ENCODE measurements at regions not wholly inside any gene's neighbourhood (a gene's known extent, or its start where the extent isn't known, plus 50 kb on each side); places are given as distances from the start of the nearest gene placed in this dataset.

GRCh38 chr9:38335686-38336085 is 56.8 kb upstream of the ALDH1B1 start:
- no peak for TF ChIP-seq POLR2AphosphoS5 (IDR thresholded peaks at IDR 0.05; ENCODE audit: low read depth, low read length)
- no peak for TF ChIP-seq PRDM4 (CRISPR knock-in tag; IDR thresholded peaks at IDR 0.05; ENCODE audit: borderline replicate concordance)
- no peak for TF ChIP-seq RFXAP (CRISPR knock-in tag; IDR thresholded peaks at IDR 0.05; ENCODE audit: borderline replicate concordance)
- TF ChIP-seq ZBTB2 (CRISPR knock-in tag; IDR thresholded peaks at IDR 0.05; ENCODE audit: low read depth) = no peak
- no peak for TF ChIP-seq ZNF784 (CRISPR knock-in tag; IDR thresholded peaks at IDR 0.05; ENCODE audit: borderline replicate concordance)
- TF ChIP-seq, protein P1, sequence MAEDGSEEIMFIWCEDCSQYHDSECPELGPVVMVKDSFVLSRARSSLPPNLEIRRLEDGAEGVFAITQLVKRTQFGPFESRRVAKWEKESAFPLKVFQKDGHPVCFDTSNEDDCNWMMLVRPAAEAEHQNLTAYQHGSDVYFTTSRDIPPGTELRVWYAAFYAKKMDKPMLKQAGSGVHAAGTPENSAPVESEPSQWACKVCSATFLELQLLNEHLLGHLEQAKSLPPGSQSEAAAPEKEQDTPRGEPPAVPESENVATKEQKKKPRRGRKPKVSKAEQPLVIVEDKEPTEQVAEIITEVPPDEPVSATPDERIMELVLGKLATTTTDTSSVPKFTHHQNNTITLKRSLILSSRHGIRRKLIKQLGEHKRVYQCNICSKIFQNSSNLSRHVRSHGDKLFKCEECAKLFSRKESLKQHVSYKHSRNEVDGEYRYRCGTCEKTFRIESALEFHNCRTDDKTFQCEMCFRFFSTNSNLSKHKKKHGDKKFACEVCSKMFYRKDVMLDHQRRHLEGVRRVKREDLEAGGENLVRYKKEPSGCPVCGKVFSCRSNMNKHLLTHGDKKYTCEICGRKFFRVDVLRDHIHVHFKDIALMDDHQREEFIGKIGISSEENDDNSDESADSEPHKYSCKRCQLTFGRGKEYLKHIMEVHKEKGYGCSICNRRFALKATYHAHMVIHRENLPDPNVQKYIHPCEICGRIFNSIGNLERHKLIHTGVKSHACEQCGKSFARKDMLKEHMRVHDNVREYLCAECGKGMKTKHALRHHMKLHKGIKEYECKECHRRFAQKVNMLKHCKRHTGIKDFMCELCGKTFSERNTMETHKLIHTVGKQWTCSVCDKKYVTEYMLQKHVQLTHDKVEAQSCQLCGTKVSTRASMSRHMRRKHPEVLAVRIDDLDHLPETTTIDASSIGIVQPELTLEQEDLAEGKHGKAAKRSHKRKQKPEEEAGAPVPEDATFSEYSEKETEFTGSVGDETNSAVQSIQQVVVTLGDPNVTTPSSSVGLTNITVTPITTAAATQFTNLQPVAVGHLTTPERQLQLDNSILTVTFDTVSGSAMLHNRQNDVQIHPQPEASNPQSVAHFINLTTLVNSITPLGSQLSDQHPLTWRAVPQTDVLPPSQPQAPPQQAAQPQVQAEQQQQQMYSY (CRISPR knock-in tag; IDR thresholded peaks at IDR 0.05) = no peak
- no peak for TF ChIP-seq MAZ (IDR thresholded peaks at IDR 0.05; ENCODE audit: borderline replicate concordance, low read depth, low read length)
- no peak for TF ChIP-seq MAZ (CRISPR knock-in tag; IDR thresholded peaks at IDR 0.05; ENCODE audit: low read depth)
- no peak for TF ChIP-seq ZNF800 (CRISPR knock-in tag; IDR thresholded peaks at IDR 0.05)
